Ascending aorta (tissue), 2 donors: ENCODE measurements at regions not wholly inside any gene's neighbourhood (a gene's known extent, or its start where the extent isn't known, plus 50 kb on each side); places are given as distances from the start of the nearest gene placed in this dataset.

Experiments used
- DNase-seq, 2 donors: peaks; one replicate each; pipeline ENCODE4 v3.0.0-alpha.2; 2019; ENCODE audit warnings: low spot score in 2 of 2
- H3K27ac ChIP-seq, 2 donors: fragments of 200-600 bp; sonication (generic); one replicate each; pipeline ENCODE4 v1.5.1; 2016 to 2017; ENCODE audit warnings: mild to moderate bottlenecking in 1 of 2
- H3K27me3 ChIP-seq: fragments of 200-600 bp; sonication (generic); one replicate; pipeline ENCODE4 v1.5.1; 2017
- H3K36me3 ChIP-seq, 2 donors: fragments of 200-600 bp; sonication (generic); one replicate each; pipeline ENCODE4 v1.5.1; 2016
- H3K4me1 ChIP-seq, 2 donors: fragments of 200-600 bp; sonication (generic); one replicate each; pipeline ENCODE4 v1.5.1; 2016 to 2017; ENCODE audit warnings: mild to moderate bottlenecking in 1 of 2
- H3K4me3 ChIP-seq, 2 donors: fragments of 200-600 bp; sonication (generic); one replicate each; pipeline ENCODE4 v1.5.1; 2016 to 2017; ENCODE audit warnings: mild to moderate bottlenecking in 1 of 2
- H3K9me3 ChIP-seq, 2 donors: fragments of 200-600 bp; sonication (generic); one replicate each; pipeline ENCODE4 v1.5.1; 2016
- intact Hi-C: fragments of 100-400 bp; cut with DNase I; formaldehyde crosslinking; loops from one replicate; pipeline ENCODE4 v1.15.1; 2023
- TF ChIP-seq, protein P1 (sequence below), 3 experiments: fragments of 200-600 bp in 2 of 3; fragments of 450-650 bp in 1 of 3; sonication (generic) in 2 of 3; IDR thresholded peaks; one replicate each; pipeline ENCODE4 v1.5.1; 2016 to 2019; ENCODE audit warnings: antibody characterized with exemption in 3 of 3, mild to moderate bottlenecking in 1 of 3, moderate library complexity in 1 of 3

DNA sequence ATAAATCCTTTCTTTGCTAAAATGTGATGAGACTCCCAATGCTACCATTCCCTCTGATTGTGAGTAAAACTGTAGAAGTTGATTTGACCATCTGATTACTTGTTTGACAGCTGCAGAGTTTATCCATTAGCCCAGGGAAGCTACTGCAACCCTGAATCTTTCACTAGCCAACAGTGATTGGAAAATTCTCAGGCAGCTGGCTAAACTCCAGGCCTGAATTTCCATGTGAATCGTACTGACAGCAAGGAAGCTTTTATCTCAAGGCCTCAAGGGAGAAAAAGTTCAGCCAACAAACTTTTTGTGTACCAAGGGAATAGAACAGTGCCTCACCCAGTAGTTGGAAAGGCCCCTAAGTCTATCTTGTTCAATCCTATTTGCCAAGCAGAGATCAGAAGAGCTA, 246.7 kb upstream of the TRPM3 start:
- TF ChIP-seq, protein P1, sequence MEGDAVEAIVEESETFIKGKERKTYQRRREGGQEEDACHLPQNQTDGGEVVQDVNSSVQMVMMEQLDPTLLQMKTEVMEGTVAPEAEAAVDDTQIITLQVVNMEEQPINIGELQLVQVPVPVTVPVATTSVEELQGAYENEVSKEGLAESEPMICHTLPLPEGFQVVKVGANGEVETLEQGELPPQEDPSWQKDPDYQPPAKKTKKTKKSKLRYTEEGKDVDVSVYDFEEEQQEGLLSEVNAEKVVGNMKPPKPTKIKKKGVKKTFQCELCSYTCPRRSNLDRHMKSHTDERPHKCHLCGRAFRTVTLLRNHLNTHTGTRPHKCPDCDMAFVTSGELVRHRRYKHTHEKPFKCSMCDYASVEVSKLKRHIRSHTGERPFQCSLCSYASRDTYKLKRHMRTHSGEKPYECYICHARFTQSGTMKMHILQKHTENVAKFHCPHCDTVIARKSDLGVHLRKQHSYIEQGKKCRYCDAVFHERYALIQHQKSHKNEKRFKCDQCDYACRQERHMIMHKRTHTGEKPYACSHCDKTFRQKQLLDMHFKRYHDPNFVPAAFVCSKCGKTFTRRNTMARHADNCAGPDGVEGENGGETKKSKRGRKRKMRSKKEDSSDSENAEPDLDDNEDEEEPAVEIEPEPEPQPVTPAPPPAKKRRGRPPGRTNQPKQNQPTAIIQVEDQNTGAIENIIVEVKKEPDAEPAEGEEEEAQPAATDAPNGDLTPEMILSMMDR (IDR thresholded peaks at IDR 0.05), result no peak
- no peaks in the 10 kb centered on the region for H3K4me1 ChIP-seq
- intact Hi-C loops, result no loop called here

DNA sequence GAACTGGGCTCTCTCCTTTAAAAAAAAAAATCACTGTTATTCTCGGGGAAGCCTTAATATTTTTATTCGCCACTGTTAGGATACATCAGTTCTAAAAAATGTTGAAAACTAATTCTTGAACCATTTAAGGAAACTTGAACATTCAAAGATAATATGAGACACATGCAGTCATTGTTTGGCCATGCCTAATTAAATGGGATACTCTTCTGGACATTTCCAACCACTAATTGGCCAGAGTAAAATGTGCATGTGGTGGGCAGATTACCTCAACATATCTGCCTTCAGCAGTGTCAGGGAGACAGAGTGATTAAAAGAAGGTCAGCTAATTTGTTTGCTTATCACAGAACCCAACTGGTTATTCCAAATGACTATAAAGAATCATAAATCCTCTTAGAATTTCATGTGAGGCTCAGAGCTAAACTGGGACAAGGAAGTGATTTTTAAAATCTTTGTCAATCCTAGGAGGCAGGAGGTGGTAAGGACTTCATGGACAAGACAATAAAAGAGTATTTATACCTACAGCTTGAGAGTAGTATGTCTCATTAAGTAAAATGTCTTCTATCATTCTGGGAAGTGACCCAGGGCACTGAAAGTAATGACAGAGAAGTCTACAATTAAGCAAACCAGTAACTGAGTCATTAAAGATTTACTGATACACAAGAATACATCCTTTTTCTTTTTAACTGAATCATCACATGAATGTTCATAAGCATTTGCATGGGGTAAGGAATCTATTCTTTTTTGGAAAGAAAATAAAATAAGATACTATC, 242.9 kb upstream of the TRPM3 start:
- intact Hi-C loops, result no loop called here
- Histone ChIP-seq H3K4me1 (no peaks in the 10 kb centered on the region), H3K27ac (no peak overlapping the region), H3K9me3 (no peaks in the 10 kb centered on the region), H3K27me3 (no peaks in the 10 kb centered on the region), H3K36me3 (no peaks in the 10 kb centered on the region), H3K4me3 (no peak overlapping the region)
- no peak for DNase-seq
- TF ChIP-seq, protein P1 (IDR thresholded peaks at IDR 0.05), result no peak

More for the DNA sequence above, 246.7 kb upstream of the TRPM3 start:
- Histone ChIP-seq H3K27me3 (no peaks in the 10 kb centered on the region), H3K4me3 (no peak overlapping the region), H3K9me3 (no peaks in the 10 kb centered on the region), H3K36me3 (no peaks in the 10 kb centered on the region), H3K27ac (no peak overlapping the region)
- DNase-seq, result no peak

DNA sequence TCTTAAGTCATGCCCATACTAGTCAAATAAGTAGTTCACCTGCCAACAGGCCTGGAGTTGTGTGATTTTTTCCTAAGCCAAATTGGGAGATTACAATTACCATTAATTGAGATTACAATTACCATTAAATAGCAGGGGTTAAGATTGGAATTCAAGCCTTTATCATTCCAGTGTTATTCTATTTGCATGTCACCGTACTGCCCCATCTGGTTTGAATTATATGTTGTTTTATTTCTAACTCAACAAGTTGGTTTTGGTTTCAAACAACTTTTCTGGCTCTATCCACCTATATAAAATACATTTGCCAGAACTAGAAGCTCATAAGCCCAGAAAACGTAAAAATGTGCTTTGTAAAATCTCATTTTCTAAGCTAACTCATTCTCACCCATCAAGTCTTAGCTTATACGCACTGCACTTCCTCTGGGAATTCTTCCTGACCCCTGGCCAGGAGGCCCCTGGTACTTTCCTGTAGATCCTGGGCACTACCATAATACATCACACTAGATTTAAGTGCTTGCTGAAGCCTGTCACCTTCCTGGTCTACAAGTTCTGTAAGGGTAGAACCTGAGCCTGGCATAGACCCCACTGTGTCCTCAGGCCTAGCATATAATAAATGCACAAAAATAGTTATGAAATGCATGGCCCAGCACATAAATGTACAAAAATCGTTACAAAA, 242.0 kb upstream of the TRPM3 start:
- intact Hi-C loops, result no loop called here
- Histone ChIP-seq H3K36me3 (no peaks in the 10 kb centered on the region), H3K4me1 (no peaks in the 10 kb centered on the region), H3K27me3 (no peaks in the 10 kb centered on the region), H3K27ac (no peak overlapping the region), H3K4me3 (no peak overlapping the region), H3K9me3 (no peaks in the 10 kb centered on the region)
- TF ChIP-seq, protein P1 (IDR thresholded peaks at IDR 0.05), result no peak
- no peak for DNase-seq

DNA sequence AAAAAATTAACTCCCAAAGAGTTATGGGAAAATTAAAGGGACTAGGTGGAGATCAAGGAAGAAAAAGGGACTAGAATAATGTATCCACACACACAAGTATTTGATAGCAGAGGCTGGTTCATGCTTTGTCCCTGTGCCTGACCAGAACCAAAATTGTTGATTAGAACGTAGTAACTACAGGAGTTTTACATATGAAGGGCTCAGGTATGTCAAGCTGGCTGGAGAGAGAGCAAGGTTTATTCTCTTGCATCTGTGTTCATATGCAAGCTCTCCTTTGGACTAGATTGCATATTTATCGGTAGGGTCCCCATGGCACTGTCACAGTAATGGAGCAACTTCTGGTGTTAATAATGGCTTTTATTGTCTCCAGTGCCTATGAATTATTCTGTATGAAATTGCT, 239.9 kb upstream of the TRPM3 start:
- no peak overlapping the region for H3K4me3 ChIP-seq
- no peaks in the 10 kb centered on the region for H3K36me3 ChIP-seq
- TF ChIP-seq, protein P1 (IDR thresholded peaks at IDR 0.05), result no peak
- no peaks in the 10 kb centered on the region for H3K4me1 ChIP-seq
- H3K27ac ChIP-seq, result no peak overlapping the region
- no peaks in the 10 kb centered on the region for H3K9me3 ChIP-seq
- intact Hi-C loops, result no loop called here
- DNase-seq, result no peak
- no peaks in the 10 kb centered on the region for H3K27me3 ChIP-seq

DNA sequence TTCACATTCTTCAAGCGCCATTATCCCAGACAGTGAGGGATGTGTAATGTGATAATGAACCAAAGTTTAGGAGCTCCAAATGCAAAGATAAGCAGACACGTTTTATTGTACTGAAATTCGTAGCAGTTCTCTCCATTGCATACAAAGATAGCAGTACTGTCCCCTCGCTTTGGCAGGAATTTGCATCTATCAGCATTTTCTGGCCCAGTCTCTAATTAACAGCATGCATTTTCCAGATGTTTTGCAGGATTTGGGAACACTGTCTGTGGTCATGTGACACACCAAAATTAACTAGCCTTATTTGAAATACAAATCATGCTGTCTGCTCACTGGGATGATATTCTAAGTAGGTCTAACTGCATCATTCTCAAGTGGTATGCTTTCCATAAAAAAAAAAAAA, 235.9 kb upstream of the TRPM3 start:
- Histone ChIP-seq H3K9me3 (no peaks in the 10 kb centered on the region), H3K36me3 (no peaks in the 10 kb centered on the region), H3K4me3 (no peak overlapping the region), H3K27me3 (no peaks in the 10 kb centered on the region), H3K4me1 (no peaks in the 10 kb centered on the region), H3K27ac (no peak overlapping the region)
- intact Hi-C loops, result no loop called here
- TF ChIP-seq, protein P1 (IDR thresholded peaks at IDR 0.05), result no peak
- DNase-seq, result no peak
